AG09309 (cell line): ENCODE measurements at regions not wholly inside any gene's neighbourhood (a gene's known extent, or its start where the extent isn't known, plus 50 kb on each side); places are given as distances from the start of the nearest gene placed in this dataset.
"Not testable (repeated sequence)": the region's sequence is repeated elsewhere in the genome, so short reads cannot be mapped to it uniquely, and the experiment has no call there.

ENCODE experiments used
- DNase-seq: peaks from one replicate; pipeline ENCODE4 v3.0.0-alpha.2; 2010; ENCODE audit warnings: low read depth
- H3K4me3 ChIP-seq: 2 replicates; pipeline ENCODE4 v1.5.1; 2011; ENCODE audit warnings: mild to moderate bottlenecking, low read depth, low read length, moderate library complexity; ENCODE audit not compliant: control insufficient read depth
- TF ChIP-seq, protein P1 (sequence below): IDR thresholded peaks from 2 replicates; pipeline ENCODE4 v1.5.1; 2011; ENCODE audit warnings: mild to moderate bottlenecking, low read depth, low read length, inconsistent platforms; ENCODE audit not compliant: insufficient read depth, control insufficient read depth; ENCODE audit errors: missing control alignments

DNA sequence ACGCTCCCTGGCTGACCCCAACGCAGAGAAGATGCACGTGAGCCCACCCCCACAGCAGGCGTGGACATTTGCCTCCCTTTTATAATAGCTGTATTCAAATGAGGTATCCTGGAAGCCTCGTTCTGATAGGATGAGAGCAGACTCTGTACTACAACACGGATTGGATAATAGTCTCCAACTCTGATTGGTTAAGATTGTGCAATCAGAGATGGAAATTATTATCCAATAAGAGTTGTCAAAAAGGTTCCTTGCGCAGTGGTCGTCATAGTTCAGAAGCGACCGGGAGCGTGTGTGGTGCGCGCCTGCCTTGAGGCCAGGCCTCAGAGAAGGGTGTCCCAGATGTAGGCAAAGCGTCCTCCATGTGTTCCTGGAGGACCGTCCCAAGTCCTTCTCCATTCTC, 104.6 kb downstream of the USP22 start:
- no peak overlapping the region for H3K4me3 ChIP-seq
- DNase-seq, result no peak
- TF ChIP-seq, protein P1, sequence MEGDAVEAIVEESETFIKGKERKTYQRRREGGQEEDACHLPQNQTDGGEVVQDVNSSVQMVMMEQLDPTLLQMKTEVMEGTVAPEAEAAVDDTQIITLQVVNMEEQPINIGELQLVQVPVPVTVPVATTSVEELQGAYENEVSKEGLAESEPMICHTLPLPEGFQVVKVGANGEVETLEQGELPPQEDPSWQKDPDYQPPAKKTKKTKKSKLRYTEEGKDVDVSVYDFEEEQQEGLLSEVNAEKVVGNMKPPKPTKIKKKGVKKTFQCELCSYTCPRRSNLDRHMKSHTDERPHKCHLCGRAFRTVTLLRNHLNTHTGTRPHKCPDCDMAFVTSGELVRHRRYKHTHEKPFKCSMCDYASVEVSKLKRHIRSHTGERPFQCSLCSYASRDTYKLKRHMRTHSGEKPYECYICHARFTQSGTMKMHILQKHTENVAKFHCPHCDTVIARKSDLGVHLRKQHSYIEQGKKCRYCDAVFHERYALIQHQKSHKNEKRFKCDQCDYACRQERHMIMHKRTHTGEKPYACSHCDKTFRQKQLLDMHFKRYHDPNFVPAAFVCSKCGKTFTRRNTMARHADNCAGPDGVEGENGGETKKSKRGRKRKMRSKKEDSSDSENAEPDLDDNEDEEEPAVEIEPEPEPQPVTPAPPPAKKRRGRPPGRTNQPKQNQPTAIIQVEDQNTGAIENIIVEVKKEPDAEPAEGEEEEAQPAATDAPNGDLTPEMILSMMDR, result no peak

DNA sequence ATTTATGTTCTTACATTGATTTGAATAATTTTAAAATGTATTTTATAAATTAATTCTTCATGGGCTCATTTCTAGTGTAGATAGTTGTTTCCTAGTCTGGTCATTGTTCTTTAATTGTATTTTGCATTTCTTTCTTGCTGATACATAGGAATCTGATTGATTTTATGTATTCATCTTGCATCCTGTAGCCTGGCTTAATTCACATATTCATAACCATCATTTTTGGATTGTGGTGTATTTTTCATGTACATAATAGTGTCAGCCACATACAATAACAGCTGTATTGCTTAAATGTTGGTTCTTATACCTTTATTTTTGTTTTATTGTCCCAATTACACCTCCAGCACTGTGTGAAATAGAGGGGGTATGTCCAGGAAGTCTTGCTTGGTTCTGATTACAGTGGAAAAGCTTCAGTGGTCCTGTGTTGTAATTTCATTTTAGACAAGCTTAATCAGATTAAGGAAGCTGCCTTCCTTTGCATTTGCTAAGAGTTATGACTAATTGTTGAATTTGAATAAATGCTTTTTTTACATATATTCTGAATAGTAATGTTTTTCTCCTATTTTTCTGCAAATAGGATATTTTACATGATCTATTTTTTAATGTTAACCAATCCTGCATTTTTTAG, 103.7 kb downstream of the USP22 start:
- no peak overlapping the region for H3K4me3 ChIP-seq
- TF ChIP-seq, protein P1, result no peak
- DNase-seq, result no peak

GRCh38 chr17:20941872-20942271, 100.9 kb downstream of the USP22 start:
- TF ChIP-seq, protein P1, result no peak
- no peak for DNase-seq

DNA sequence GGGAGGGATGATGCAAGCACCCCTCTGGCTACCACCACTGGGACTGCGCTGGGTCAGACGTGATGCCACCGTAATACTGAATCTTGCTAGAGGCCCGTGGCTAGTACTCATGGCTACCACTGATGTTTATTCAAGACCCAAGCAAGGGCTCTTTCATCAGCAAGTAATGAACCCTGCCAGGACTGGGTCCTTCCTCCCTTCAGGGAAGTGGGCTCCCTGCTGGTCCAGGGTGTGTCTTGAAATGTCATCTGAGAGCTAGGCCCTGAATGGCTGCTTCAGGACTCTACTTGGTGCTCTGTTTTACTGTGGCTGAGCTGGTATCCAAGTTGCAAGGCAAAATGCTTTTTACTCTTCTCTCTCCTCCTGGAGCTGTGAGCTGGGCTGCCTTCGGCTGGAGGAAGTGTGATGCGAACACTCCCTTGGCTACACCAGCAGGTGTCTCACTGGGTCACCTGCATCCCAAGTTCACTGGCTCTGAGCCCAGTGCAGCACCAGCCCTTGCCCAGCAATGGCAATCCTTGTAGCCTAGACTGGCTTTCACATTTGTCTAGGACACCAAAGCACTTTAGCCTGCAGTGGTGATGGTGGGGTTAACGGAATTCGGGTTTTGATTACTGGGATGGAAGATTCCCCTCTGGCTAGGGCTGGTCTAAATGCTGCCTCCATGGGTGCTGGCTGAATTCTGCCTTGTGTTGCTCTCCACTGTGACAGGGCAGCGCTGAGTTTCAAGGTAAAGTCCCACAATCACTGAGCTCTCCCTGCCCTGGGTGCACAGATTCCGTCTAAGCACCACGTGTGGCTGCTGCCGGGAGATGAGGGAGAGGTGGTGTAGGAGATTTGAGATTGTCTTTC, 98.6 kb downstream of the USP22 start:
- TF ChIP-seq, protein P1, result no peak
- DNase-seq, result no peak
- no peak overlapping the region for H3K4me3 ChIP-seq

More at GRCh38 chr17:20941872-20942271, 100.9 kb downstream of the USP22 start:
- no peak overlapping the region for H3K4me3 ChIP-seq

DNA sequence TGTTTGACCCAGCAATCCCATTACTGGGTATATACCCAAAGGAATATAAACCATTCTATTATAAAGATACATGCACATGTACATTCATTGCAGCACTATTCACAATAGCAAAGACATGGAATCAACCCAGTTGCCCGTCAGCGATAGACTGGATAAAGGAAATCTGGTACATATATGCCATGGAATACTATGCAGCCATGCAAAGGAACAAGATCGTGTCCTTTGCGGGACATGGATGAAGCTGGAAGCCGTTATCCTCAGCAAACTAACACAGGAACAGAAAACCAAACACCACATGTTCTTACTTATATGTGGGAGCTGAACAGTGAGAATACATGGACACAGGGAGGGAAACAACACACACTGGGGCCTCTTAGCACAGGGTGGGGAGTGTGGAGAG, 95.1 kb downstream of the USP22 start:
- H3K4me3 ChIP-seq, DNase-seq: not testable (repeated sequence)

DNA sequence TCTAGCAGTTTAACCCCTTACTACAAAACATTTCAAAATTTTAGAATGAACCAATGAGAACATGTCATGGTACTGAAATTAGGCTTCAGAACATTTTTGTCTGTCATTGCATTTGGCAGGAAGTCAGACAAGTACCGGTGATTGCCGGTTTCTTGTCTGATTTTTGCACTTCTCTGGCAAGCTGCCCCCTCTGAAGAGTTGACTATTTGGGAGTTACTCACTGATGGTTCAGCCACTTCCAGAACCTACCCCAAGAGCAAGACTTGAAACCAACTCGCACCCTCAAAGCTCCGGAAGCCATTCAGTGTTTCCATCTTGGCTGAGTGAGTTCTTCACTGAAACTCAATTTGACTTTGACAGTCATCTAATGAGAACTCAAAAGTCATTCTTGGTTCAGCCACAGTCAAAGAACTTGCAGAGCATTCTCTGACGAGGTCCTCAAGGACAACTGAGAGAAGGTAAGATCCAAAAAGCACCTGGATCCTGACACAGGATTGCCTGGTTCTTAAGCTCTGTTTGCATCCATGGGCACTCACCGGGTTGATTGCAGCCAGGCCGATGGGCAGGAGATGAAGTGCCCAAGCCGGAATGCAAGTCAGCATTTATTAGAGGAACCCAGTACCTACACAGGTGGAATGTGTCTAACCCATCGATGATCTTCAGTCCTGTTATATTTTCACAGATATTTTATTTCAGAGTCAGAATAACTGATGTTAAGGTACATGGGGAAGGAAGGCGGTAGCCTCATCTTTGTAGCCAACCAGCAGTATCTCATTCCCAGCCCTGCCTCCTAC, 93.6 kb downstream of the USP22 start:
- TF ChIP-seq, protein P1, result no peak
- no peak for DNase-seq
- no peak overlapping the region for H3K4me3 ChIP-seq
